ENCODE measurements at regions not wholly inside any gene's neighbourhood (a gene's known extent, or its start where the extent isn't known, plus 50 kb on each side); places are given as distances from the start of the nearest gene placed in this dataset.

DNA sequence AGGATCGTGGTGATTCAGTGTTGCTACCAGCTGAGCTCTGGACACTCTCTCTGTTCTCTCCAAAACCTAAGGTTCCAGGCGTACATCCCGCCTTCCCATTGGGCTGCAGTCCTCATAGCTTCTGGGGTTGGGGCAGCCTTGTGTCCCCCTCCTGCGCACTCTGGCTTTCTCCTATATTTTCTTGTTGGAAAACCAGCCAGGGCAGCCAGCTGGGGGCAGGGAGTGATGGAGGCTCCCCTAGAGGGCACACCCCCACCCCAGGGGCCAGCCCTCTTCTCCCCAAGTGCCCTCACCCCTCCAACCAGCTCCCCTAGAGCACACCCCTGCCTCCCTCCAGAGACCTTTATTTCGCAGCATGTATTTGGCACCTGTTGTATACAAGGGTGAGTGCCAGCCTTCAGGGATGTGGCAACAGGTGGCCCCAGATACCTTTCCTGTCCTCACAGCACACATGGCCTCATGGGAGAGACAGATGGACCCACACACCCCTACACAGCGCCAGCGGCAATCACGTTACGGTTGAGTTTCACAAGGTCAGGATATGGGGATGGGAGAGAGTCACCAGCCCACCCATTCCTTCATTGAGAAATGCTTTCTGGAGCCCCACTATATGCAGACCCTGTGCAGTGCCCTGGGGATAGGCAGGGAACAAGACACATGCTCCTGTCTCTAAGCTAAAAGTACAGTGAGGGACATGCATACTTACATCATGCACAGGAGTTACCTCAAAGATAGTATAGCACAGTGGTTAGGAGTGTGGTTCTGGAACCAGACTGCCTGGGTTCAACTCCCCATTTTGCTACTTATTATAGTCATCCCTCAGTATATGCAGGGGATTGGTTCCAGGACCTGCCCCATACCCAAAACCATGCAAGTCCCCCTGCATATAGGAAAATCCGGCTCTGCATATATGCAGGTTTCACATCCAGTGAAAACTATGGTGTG, 141.1 kb downstream of the PHETA1 start (continued):
- TF ChIP-seq, protein P1, sequence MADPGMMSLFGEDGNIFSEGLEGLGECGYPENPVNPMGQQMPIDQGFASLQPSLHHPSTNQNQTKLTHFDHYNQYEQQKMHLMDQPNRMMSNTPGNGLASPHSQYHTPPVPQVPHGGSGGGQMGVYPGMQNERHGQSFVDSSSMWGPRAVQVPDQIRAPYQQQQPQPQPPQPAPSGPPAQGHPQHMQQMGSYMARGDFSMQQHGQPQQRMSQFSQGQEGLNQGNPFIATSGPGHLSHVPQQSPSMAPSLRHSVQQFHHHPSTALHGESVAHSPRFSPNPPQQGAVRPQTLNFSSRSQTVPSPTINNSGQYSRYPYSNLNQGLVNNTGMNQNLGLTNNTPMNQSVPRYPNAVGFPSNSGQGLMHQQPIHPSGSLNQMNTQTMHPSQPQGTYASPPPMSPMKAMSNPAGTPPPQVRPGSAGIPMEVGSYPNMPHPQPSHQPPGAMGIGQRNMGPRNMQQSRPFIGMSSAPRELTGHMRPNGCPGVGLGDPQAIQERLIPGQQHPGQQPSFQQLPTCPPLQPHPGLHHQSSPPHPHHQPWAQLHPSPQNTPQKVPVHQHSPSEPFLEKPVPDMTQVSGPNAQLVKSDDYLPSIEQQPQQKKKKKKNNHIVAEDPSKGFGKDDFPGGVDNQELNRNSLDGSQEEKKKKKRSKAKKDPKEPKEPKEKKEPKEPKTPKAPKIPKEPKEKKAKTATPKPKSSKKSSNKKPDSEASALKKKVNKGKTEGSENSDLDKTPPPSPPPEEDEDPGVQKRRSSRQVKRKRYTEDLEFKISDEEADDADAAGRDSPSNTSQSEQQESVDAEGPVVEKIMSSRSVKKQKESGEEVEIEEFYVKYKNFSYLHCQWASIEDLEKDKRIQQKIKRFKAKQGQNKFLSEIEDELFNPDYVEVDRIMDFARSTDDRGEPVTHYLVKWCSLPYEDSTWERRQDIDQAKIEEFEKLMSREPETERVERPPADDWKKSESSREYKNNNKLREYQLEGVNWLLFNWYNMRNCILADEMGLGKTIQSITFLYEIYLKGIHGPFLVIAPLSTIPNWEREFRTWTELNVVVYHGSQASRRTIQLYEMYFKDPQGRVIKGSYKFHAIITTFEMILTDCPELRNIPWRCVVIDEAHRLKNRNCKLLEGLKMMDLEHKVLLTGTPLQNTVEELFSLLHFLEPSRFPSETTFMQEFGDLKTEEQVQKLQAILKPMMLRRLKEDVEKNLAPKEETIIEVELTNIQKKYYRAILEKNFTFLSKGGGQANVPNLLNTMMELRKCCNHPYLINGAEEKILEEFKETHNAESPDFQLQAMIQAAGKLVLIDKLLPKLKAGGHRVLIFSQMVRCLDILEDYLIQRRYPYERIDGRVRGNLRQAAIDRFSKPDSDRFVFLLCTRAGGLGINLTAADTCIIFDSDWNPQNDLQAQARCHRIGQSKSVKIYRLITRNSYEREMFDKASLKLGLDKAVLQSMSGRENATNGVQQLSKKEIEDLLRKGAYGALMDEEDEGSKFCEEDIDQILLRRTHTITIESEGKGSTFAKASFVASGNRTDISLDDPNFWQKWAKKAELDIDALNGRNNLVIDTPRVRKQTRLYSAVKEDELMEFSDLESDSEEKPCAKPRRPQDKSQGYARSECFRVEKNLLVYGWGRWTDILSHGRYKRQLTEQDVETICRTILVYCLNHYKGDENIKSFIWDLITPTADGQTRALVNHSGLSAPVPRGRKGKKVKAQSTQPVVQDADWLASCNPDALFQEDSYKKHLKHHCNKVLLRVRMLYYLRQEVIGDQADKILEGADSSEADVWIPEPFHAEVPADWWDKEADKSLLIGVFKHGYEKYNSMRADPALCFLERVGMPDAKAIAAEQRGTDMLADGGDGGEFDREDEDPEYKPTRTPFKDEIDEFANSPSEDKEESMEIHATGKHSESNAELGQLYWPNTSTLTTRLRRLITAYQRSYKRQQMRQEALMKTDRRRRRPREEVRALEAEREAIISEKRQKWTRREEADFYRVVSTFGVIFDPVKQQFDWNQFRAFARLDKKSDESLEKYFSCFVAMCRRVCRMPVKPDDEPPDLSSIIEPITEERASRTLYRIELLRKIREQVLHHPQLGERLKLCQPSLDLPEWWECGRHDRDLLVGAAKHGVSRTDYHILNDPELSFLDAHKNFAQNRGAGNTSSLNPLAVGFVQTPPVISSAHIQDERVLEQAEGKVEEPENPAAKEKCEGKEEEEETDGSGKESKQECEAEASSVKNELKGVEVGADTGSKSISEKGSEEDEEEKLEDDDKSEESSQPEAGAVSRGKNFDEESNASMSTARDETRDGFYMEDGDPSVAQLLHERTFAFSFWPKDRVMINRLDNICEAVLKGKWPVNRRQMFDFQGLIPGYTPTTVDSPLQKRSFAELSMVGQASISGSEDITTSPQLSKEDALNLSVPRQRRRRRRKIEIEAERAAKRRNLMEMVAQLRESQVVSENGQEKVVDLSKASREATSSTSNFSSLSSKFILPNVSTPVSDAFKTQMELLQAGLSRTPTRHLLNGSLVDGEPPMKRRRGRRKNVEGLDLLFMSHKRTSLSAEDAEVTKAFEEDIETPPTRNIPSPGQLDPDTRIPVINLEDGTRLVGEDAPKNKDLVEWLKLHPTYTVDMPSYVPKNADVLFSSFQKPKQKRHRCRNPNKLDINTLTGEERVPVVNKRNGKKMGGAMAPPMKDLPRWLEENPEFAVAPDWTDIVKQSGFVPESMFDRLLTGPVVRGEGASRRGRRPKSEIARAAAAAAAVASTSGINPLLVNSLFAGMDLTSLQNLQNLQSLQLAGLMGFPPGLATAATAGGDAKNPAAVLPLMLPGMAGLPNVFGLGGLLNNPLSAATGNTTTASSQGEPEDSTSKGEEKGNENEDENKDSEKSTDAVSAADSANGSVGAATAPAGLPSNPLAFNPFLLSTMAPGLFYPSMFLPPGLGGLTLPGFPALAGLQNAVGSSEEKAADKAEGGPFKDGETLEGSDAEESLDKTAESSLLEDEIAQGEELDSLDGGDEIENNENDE (IDR thresholded peaks at IDR 0.05; ENCODE audit: insufficient replicate concordance, low read length), result no peak
